ENCODE measurements at regions not wholly inside any gene's neighbourhood (a gene's known extent, or its start where the extent isn't known, plus 50 kb on each side); places are given as distances from the start of the nearest gene placed in this dataset.

DNA sequence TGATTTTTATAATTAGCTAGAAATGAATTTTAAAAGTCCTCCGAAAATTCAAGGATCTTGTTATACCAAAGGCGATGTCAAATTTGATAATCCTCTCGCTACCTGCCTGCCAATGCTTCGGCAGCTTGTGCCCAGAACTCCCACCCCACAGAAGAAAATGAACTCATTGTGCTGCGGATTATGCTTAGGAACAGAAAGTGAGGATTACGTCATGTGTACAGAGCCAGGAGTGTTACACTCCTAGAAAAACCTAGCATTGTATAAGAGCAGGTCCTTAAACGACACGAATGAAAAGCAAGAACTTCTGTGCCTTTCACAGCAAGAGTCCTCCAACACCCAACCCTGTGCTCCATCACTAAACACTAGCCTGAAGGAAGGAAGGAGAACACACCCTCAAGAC lies 168.3 kb downstream of the RNF152 start:
- Histone ChIP-seq H2BK5ac (ENCODE audit: insufficient read length, low read length) (no peak overlapping the region), H3K9me3 (ENCODE audit: control insufficient read depth, low read depth, low read length) (no peaks in the 10 kb centered on the region), H3K23me2 (ENCODE audit: insufficient read length, low read depth, low read length, poor library complexity, severe bottlenecking) (no peaks in the 10 kb centered on the region), H4K8ac (replicated peaks; ENCODE audit: insufficient read length, low read depth, low read length) (no peak overlapping the region), H3K18ac (ENCODE audit: insufficient read length, low read depth, low read length) (no peak overlapping the region), H3T11ph (ENCODE audit: low read length) (no peak overlapping the region), H3K56ac (ENCODE audit: insufficient read length, low read depth, low read length) (no peak overlapping the region), H3K9ac (ENCODE audit: extremely low read depth, insufficient read length, low read length) (no peak overlapping the region), H2BK20ac (ENCODE audit: low read depth, low read length, poor library complexity, severe bottlenecking) (no peak overlapping the region), H3K4me1 (ENCODE audit: insufficient read depth, low read length) (no peaks in the 10 kb centered on the region), H3K23ac (ENCODE audit: insufficient read length, low read depth, low read length) (no peak overlapping the region), H3K79me1 (ENCODE audit: insufficient read depth, low read depth, low read length, poor library complexity, severe bottlenecking) (no peaks in the 10 kb centered on the region), H2AFZ (ENCODE audit: low read length) (no peak overlapping the region), H2BK12ac (ENCODE audit: insufficient read length, low read depth, low read length) (no peak overlapping the region), H3K27ac (ENCODE audit: insufficient read length, low read depth, low read length) (no peak overlapping the region), H2BK120ac (ENCODE audit: low read depth, low read length, poor library complexity, severe bottlenecking) (no peak overlapping the region), H3K27me3 (ENCODE audit: insufficient read depth, low read length) (no peaks in the 10 kb centered on the region), H3K79me2 (ENCODE audit: insufficient read depth, low read length) (no peaks in the 10 kb centered on the region), H4K91ac (ENCODE audit: insufficient read length, low read depth, low read length) (no peak overlapping the region), H3K4ac (ENCODE audit: low read depth, low read length) (no peak overlapping the region), H3K4me2 (ENCODE audit: insufficient read depth, insufficient read length, low read length) (no peak overlapping the region), H4K20me1 (ENCODE audit: control insufficient read depth, insufficient read depth, insufficient read length) (no peaks in the 10 kb centered on the region), H4K5ac (ENCODE audit: insufficient read length, low read depth, low read length) (no peak overlapping the region), H2BK15ac (ENCODE audit: low read depth, low read length) (no peak overlapping the region), H2AK5ac (ENCODE audit: insufficient read length, low read length) (no peak overlapping the region), H3K14ac (ENCODE audit: insufficient read depth, low read length) (no peak overlapping the region)
- peaks cover 3 to 15% (median 15%) of the 10 kb centered on the region in 3 experiments; a peak in 6 of 7 replicates for H3K36me3 Mint-ChIP-seq (ENCODE audit: insufficient read depth in 1 of 3, low read depth in 3 of 3)
- WGBS (ENCODE audit: extremely low coverage, insufficient read length, low lambda C conversion rate) = no CpG with 5 or more reads among the region's 8 CpGs
- H3K4me1 Mint-ChIP-seq = peaks cover 6% of the 10 kb centered on the region in 2 experiments
- no peak for DNase-seq
- TF ChIP-seq, protein P1, sequence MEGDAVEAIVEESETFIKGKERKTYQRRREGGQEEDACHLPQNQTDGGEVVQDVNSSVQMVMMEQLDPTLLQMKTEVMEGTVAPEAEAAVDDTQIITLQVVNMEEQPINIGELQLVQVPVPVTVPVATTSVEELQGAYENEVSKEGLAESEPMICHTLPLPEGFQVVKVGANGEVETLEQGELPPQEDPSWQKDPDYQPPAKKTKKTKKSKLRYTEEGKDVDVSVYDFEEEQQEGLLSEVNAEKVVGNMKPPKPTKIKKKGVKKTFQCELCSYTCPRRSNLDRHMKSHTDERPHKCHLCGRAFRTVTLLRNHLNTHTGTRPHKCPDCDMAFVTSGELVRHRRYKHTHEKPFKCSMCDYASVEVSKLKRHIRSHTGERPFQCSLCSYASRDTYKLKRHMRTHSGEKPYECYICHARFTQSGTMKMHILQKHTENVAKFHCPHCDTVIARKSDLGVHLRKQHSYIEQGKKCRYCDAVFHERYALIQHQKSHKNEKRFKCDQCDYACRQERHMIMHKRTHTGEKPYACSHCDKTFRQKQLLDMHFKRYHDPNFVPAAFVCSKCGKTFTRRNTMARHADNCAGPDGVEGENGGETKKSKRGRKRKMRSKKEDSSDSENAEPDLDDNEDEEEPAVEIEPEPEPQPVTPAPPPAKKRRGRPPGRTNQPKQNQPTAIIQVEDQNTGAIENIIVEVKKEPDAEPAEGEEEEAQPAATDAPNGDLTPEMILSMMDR (conservative IDR thresholded peaks at IDR 0.05) = no peak
- no peak overlapping the region; a peak in 1 of 7 replicates for H3K27ac Mint-ChIP-seq
- no peak overlapping the region for H3K4me3 Mint-ChIP-seq
- H3K27me3 Mint-ChIP-seq (ENCODE audit: low read depth) = no peaks in the 10 kb centered on the region; the same call in 1 of the 2 replicates
- H3K9me3 Mint-ChIP-seq = peaks cover 12 to 13% of the 10 kb centered on the region in 2 experiments; a peak in 4 of 5 replicates
